Chondrocyte (in vitro differentiated cells): ENCODE measurements at regions not wholly inside any gene's neighbourhood (a gene's known extent, or its start where the extent isn't known, plus 50 kb on each side); places are given as distances from the start of the nearest gene placed in this dataset.

Source experiments
- DNase-seq: peaks from one replicate; pipeline ENCODE4 v3.0.0; 2021; ENCODE audit warnings: mixed read lengths, low spot score
- H3K27ac Mint-ChIP-seq: one replicate; pipeline ENCODE4 v1.8.0; 2021; ENCODE audit warnings: mild to moderate bottlenecking, moderate library complexity, mixed read lengths; ENCODE audit not compliant: unreplicated experiment
- H3K27me3 Mint-ChIP-seq: 2 replicates; pipeline ENCODE4 v1.8.0; 2021; ENCODE audit warnings: low read depth, mixed read lengths
- H3K36me3 Mint-ChIP-seq: 2 replicates; pipeline ENCODE4 v1.8.0; 2021; ENCODE audit warnings: low read depth, mixed read lengths
- H3K4me1 Mint-ChIP-seq: 2 replicates; pipeline ENCODE4 v1.8.0; 2021; ENCODE audit warnings: low read depth, mild to moderate bottlenecking, mixed read lengths
- H3K4me3 Mint-ChIP-seq: one replicate; pipeline ENCODE4 v1.8.0; 2021; ENCODE audit warnings: mild to moderate bottlenecking, moderate library complexity, mixed read lengths; ENCODE audit not compliant: unreplicated experiment
- H3K9me3 Mint-ChIP-seq: 2 replicates; pipeline ENCODE4 v1.8.0; 2021; ENCODE audit warnings: low read depth, mixed read lengths
- TF ChIP-seq, protein P1 (sequence below): fragments of 200-600 bp; sonication (generic); IDR thresholded peaks from 2 replicates; pipeline ENCODE4 v1.5.0; 2021; ENCODE audit warnings: antibody characterized with exemption, mild to moderate bottlenecking, moderate library complexity

DNA sequence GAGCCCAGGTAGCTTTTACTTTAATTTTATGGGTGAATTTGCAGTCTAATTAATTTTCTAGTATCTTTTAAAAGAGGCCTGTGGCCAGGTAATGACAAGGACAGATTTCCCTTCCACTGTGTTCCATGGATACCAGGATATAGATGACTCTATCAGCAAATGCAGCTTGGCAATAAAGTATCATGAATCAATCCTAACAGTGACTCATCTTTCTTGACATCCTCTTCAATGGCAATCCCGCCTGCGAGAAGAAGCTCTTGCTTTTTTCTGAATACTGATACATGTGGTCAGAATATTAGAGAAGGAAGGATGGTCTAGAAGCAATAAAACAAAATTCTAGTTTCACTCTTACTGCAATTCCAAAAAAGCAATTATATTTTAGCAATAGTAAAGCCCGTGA is 267.8 kb downstream of the DTHD1 start:
- Mint-ChIP-seq H3K27ac (no peak overlapping the region), H3K4me1 (no peaks in the 10 kb centered on the region)

DNA sequence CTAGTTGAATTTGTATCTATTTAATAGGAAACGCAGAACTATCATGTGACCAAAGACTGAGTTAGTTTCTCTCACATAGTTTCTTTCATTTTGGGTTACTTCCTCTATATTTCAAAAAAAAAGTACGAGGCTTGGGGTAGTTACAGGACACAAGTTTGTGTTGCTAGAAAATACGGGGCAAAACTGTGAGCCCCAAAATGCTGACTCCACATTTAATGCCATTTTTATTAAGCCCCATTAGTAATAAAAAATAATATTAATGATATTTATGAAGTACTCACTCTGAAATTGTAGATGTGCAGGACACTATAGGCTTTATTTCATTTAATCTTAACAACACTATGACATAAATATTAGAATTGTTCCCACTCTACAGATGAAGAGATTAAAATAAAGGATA is 268.6 kb downstream of the DTHD1 start:
- H3K27me3 Mint-ChIP-seq = peaks cover 2% of the 10 kb centered on the region
- no peak overlapping the region for H3K4me3 Mint-ChIP-seq
- no peak for DNase-seq
- TF ChIP-seq, protein P1, sequence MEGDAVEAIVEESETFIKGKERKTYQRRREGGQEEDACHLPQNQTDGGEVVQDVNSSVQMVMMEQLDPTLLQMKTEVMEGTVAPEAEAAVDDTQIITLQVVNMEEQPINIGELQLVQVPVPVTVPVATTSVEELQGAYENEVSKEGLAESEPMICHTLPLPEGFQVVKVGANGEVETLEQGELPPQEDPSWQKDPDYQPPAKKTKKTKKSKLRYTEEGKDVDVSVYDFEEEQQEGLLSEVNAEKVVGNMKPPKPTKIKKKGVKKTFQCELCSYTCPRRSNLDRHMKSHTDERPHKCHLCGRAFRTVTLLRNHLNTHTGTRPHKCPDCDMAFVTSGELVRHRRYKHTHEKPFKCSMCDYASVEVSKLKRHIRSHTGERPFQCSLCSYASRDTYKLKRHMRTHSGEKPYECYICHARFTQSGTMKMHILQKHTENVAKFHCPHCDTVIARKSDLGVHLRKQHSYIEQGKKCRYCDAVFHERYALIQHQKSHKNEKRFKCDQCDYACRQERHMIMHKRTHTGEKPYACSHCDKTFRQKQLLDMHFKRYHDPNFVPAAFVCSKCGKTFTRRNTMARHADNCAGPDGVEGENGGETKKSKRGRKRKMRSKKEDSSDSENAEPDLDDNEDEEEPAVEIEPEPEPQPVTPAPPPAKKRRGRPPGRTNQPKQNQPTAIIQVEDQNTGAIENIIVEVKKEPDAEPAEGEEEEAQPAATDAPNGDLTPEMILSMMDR = no peak
- H3K27ac Mint-ChIP-seq = no peak overlapping the region
- H3K36me3 Mint-ChIP-seq = no peaks in the 10 kb centered on the region
- no peaks in the 10 kb centered on the region for H3K9me3 Mint-ChIP-seq
- no peaks in the 10 kb centered on the region for H3K4me1 Mint-ChIP-seq

More for the DNA sequence above, 267.8 kb downstream of the DTHD1 start:
- DNase-seq = no peak
- peaks cover 2% of the 10 kb centered on the region for H3K27me3 Mint-ChIP-seq
- TF ChIP-seq, protein P1 = no peak
- no peaks in the 10 kb centered on the region for H3K36me3 Mint-ChIP-seq
- no peak overlapping the region for H3K4me3 Mint-ChIP-seq
- no peaks in the 10 kb centered on the region for H3K9me3 Mint-ChIP-seq

DNA sequence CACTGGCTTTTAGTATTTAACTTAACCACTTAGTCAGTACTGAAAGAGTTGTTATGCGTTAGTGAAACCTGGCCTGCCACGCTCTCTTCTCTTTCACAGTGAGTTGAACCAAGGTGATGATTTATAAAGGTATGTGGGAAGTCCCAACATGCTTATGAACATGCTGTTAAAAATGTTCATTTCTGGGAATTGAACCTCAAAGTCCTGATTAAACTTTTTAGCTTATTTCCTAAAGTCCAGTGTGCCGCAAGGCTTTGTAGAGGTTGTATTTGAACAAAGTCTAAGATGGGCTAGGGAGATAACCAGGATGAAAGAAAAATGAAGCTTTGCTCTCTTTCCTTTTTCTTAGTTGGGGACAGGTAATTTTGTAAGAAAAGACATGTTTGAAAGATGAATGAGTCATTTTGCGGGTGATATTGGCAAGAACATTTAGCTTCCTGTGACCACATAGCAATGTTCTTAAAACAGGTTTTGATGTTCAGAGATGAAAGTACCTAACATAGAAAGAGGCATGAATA is 270.3 kb downstream of the DTHD1 start:
- H3K4me1 Mint-ChIP-seq = no peaks in the 10 kb centered on the region
- no peak overlapping the region for H3K4me3 Mint-ChIP-seq
- TF ChIP-seq, protein P1 = no peak
- H3K27me3 Mint-ChIP-seq = no peaks in the 10 kb centered on the region
- no peak for DNase-seq
- no peak overlapping the region for H3K27ac Mint-ChIP-seq
- no peaks in the 10 kb centered on the region for H3K9me3 Mint-ChIP-seq
- H3K36me3 Mint-ChIP-seq = no peaks in the 10 kb centered on the region

DNA sequence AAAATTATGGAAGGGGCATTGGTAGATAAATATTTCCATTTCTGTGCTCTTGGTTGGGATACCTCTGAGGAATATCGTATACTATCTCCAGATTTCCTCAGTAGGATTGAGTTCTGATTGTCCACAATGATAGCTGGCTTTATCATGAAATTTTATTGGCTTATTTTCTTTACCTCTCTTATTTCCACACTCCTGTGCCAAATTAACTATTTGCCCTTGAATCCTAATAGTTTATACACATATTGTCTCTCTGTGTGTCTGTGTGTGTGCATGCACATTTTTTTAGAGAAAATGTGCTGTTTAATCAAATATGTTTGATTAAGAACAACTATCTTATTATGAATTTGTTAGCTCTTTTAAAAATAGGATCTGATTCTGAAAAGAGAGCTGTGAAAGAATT is 271.6 kb downstream of the DTHD1 start:
- no peaks in the 10 kb centered on the region for H3K36me3 Mint-ChIP-seq

DNA sequence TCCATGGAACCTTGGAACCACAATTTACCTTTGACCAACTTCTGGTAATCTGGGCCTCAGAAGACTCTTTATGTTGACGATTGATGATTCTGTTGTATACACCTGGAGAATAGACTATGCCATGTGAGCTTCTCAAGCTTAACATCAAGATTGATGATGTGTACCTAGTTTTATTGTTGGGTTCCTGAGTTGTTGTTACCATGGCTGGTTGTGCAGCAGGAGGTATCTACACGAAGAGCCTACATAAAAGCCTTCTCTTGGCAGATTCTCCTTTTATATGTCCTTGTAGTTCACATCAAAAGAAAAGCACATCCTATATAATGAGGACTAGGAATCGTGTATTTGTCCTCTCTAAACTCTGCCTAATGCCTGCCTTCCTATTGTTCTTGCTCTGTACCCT is 272.0 kb downstream of the DTHD1 start:
- no peaks in the 10 kb centered on the region for H3K4me1 Mint-ChIP-seq
- no peak overlapping the region for H3K27ac Mint-ChIP-seq
- H3K27me3 Mint-ChIP-seq = no peaks in the 10 kb centered on the region
- H3K9me3 Mint-ChIP-seq = no peaks in the 10 kb centered on the region
- DNase-seq = no peak
- no peak overlapping the region for H3K4me3 Mint-ChIP-seq
- no peaks in the 10 kb centered on the region for H3K36me3 Mint-ChIP-seq
- TF ChIP-seq, protein P1 = no peak

More for the DNA sequence above, 271.6 kb downstream of the DTHD1 start:
- H3K27me3 Mint-ChIP-seq = no peaks in the 10 kb centered on the region
- H3K27ac Mint-ChIP-seq = no peak overlapping the region
- no peaks in the 10 kb centered on the region for H3K4me1 Mint-ChIP-seq
- no peak overlapping the region for H3K4me3 Mint-ChIP-seq
- DNase-seq = no peak
- H3K9me3 Mint-ChIP-seq = no peaks in the 10 kb centered on the region
- TF ChIP-seq, protein P1 = no peak
